Uterus (tissue), 2 donors: ENCODE measurements at regions not wholly inside any gene's neighbourhood (a gene's known extent, or its start where the extent isn't known, plus 50 kb on each side); places are given as distances from the start of the nearest gene placed in this dataset.

Source experiments
- CTCF ChIP-seq, 4 experiments: fragments of 200-600 bp in 2 of 4; fragments of 450-650 bp in 2 of 4; sonication (generic) in 2 of 4; IDR thresholded peaks; one replicate each; pipeline ENCODE4 v1.5.1; 2016 to 2019; ENCODE audit warnings: antibody characterized with exemption in 4 of 4, mild to moderate bottlenecking in 2 of 4, moderate library complexity in 1 of 4
- POLR2A ChIP-seq, 2 donors: fragments of 450-650 bp; IDR thresholded peaks; one replicate each; pipeline ENCODE4 v1.6.1; 2016; ENCODE audit warnings: antibody characterized with exemption in 2 of 2, mild to moderate bottlenecking in 1 of 2, moderate library complexity in 1 of 2

- TF ChIP-seq CTCF (IDR thresholded peaks at IDR 0.05) = no peak
- TF ChIP-seq POLR2A (IDR thresholded peaks at IDR 0.05) = no peak
Observed at GRCh38 chr3:64985072-64985471, 297.3 kb upstream of the ADAMTS9 start.
